ENCODE measurements at regions not wholly inside any gene's neighbourhood (a gene's known extent, or its start where the extent isn't known, plus 50 kb on each side); places are given as distances from the start of the nearest gene placed in this dataset.

DNA sequence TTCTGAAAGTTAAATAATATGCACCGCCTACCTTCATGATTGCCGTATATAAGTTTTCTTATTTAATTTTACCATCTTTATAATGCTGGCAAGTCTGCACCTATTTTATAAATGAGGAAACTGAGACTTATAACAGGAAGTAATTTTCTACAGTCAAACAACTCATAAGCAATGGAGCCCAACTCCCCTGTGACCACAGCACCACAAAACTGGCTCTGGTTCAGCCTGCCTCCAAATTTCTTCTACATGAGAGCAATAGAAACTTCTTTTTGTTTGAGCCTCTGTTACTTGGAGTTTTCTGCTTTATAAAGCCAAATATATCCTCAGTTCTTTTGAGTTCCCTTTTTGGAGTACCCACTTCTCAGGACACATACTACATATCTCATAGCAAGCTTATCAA is 131.1 kb upstream of the HSF2 start:
- no peak for TF ChIP-seq POLR2AphosphoS5 (IDR thresholded peaks at IDR 0.05; ENCODE audit: low read depth, low read length)
- no peak for TF ChIP-seq POLR2A (IDR thresholded peaks at IDR 0.05; ENCODE audit: low read depth, low read length)
- no peak for TF ChIP-seq TAF1 (IDR thresholded peaks at IDR 0.05; ENCODE audit: low read depth, low read length)
